ENCODE measurements at regions not wholly inside any gene's neighbourhood (a gene's known extent, or its start where the extent isn't known, plus 50 kb on each side); places are given as distances from the start of the nearest gene placed in this dataset.
A peak's percentile ranks its signal among the peaks of the same experiment; 100 is the strongest.

DNA sequence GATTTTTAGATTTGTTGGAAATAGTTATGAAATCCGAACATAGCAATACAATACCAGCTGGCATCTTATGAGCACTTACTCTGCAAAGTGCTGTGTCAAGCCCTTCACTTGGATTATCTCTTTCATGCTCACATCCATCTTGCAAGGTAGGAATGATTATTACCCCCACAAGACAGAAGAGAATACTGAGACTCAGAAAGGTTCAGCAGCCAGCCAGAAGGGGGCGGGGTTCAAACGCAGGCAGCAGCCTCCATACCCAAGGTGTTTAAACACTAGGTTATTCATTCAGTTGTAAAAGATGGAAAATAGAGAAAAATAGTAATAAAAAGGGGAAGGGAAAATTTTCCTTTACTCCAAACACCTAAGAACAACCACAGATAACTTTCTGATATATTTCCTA is 158.5 kb downstream of the CCDC34 start:
- Mint-ChIP-seq H3K27ac (no peak overlapping the region), H3K9me3 (no peaks in the 10 kb centered on the region), H3K4me3 (no peak overlapping the region), H3K27me3 (peaks cover 4% of the 10 kb centered on the region), H3K4me1 (ENCODE audit: low read depth) (no peaks in the 10 kb centered on the region), H3K36me3 (ENCODE audit: low read depth) (no peaks in the 10 kb centered on the region)
- H3K4me1 ChIP-seq (ENCODE audit: insufficient read depth, low read length) = no peaks in the 10 kb centered on the region
- POLR2A ChIA-PET = no interaction called here
- H3K4me3 ChIP-seq (ENCODE audit: low read length) = no peak overlapping the region
- DNase-seq = peak in 3 of 14 experiments; percentile 3 to 17 (median 7)
- intact Hi-C loops (cut with DNase I, micrococcal nuclease) = no loop called here
- H3K27me3 ChIP-seq (ENCODE audit: control insufficient read depth in 1 of 2, insufficient read depth in 2 of 2, low read length in 2 of 2) = no peaks in the 10 kb centered on the region
- H3K9me3 ChIP-seq (ENCODE audit: control insufficient read depth in 1 of 2, insufficient read depth in 1 of 2, low read length in 2 of 2) = no peaks in the 10 kb centered on the region
- H3K36me3 ChIP-seq (ENCODE audit: insufficient read depth, low read length) = no peaks in the 10 kb centered on the region
- TF ChIP-seq, protein P1, sequence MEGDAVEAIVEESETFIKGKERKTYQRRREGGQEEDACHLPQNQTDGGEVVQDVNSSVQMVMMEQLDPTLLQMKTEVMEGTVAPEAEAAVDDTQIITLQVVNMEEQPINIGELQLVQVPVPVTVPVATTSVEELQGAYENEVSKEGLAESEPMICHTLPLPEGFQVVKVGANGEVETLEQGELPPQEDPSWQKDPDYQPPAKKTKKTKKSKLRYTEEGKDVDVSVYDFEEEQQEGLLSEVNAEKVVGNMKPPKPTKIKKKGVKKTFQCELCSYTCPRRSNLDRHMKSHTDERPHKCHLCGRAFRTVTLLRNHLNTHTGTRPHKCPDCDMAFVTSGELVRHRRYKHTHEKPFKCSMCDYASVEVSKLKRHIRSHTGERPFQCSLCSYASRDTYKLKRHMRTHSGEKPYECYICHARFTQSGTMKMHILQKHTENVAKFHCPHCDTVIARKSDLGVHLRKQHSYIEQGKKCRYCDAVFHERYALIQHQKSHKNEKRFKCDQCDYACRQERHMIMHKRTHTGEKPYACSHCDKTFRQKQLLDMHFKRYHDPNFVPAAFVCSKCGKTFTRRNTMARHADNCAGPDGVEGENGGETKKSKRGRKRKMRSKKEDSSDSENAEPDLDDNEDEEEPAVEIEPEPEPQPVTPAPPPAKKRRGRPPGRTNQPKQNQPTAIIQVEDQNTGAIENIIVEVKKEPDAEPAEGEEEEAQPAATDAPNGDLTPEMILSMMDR (IDR thresholded peaks at IDR 0.05) = no peak
- CTCF ChIA-PET = interaction anchor here (1.4 kb wide), 1 partner anchor 10 kb away, joined by 3 read pairs; no protein-coding TSS in a partner anchor
- ATAC-seq (ENCODE audit: poor library complexity) = no peak
- H3K27ac ChIP-seq (ENCODE audit: low read depth in 1 of 2, low read length in 2 of 2) = no peak overlapping the region

DNA sequence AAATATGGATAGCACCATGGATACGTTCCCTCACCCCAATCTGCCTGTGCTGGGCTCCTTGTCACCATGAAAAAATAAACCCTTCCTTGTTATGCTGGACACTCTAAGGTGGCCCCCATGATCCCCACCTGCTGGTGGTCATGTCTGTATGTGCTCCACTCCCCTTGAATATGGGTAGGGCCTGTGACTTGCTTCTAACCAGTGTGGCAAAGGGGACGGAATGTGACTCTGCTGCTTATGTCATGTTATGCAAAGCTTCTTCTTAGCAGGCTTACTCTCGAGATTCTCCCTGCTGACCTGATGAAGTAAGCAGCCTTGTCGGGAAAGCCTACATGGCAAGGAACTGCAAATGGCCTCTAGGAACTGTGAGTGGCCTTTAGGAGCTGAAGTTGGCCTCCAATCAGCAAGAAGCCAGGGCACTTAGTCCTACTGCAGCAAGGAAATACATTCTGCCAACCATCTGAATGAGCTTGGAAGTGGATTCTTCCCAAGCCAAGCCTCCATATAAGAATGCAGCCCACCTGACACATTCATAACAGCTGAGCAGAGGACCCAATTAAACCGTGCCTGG is 159.9 kb downstream of the CCDC34 start:
- Mint-ChIP-seq H3K36me3 (ENCODE audit: low read depth) (no peaks in the 10 kb centered on the region), H3K27ac (no peak overlapping the region), H3K27me3 (peaks cover 2% of the 10 kb centered on the region), H3K4me3 (no peak overlapping the region), H3K4me1 (ENCODE audit: low read depth) (no peaks in the 10 kb centered on the region), H3K9me3 (no peaks in the 10 kb centered on the region)
- intact Hi-C loops (cut with DNase I, micrococcal nuclease) = no loop called here
- Histone ChIP-seq H3K27me3 (ENCODE audit: control insufficient read depth in 1 of 2, insufficient read depth in 2 of 2, low read length in 2 of 2) (no peaks in the 10 kb centered on the region), H3K4me3 (ENCODE audit: low read length) (no peak overlapping the region), H3K27ac (ENCODE audit: low read depth in 1 of 2, low read length in 2 of 2) (no peak overlapping the region), H3K9me3 (ENCODE audit: control insufficient read depth in 1 of 2, insufficient read depth in 1 of 2, low read length in 2 of 2) (no peaks in the 10 kb centered on the region), H3K4me1 (ENCODE audit: insufficient read depth, low read length) (no peaks in the 10 kb centered on the region), H3K36me3 (ENCODE audit: insufficient read depth, low read length) (no peaks in the 10 kb centered on the region)
- ChIA-PET POLR2A (no interaction called here), CTCF (interaction anchor here (0.5 kb wide), 1 partner anchor 180 kb away, joined by 3 read pairs; no protein-coding TSS in a partner anchor)
- ATAC-seq (ENCODE audit: poor library complexity) (no peak), DNase-seq (no peak)
- TF ChIP-seq, protein P1 (IDR thresholded peaks at IDR 0.05) = no peak

DNA sequence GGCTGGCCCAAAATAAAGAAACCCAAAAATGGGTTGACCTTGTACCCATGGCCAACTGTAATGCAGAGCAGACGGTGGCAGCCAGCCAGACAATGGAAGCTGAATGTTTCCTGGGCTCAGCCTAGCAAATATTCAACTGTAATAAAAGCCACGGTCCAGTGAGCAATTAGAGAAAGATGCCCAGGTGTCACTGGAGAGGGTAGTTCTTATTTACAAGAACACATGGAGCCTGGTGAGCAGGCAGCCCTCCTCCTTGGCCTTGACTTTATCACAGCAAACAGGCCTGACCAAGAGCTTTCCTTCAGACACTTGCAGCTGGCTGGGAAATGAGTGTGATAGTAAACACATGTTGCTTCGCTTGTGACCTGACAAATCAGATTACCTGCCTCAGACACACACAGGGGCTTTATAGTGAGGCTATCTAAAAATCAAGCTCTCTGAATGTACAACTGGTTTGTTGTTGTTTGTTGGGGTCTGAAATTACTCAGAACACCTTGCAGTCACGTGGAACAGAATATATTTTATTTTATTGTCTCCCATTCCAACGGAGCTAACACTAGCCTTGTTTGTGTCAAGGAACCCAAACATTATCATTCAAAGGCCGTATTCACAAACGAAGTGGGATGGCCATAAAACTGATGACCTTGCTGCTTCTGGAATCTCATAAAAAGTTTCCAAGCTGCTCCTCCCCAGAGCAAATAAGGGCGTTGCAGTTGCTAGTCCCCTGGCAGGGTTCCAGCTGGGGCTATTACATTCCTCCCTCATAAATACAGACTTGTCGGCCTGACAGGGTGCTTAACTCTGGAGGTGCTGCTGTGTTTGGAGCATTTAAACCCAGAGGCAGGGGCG is 161.1 kb downstream of the BBOX1 start:
- ChIA-PET CTCF (no interaction called here), POLR2A (no interaction called here)
- TF ChIP-seq, protein P1 (IDR thresholded peaks at IDR 0.05) = no peak

More for the DNA sequence above, 161.1 kb downstream of the BBOX1 start:
- H3K27me3 ChIP-seq (ENCODE audit: control insufficient read depth in 1 of 2, insufficient read depth in 2 of 2, low read length in 2 of 2) = no peaks in the 10 kb centered on the region
- H3K27ac ChIP-seq (ENCODE audit: low read depth in 1 of 2, low read length in 2 of 2) = no peak overlapping the region
- H3K4me3 ChIP-seq (ENCODE audit: low read length) = no peak overlapping the region
- Mint-ChIP-seq H3K27ac (no peak overlapping the region), H3K9me3 (no peaks in the 10 kb centered on the region), H3K36me3 (ENCODE audit: low read depth) (no peaks in the 10 kb centered on the region), H3K4me3 (no peak overlapping the region), H3K27me3 (no peaks in the 10 kb centered on the region), H3K4me1 (ENCODE audit: low read depth) (no peaks in the 10 kb centered on the region)
- ATAC-seq (ENCODE audit: poor library complexity) = no peak
- H3K4me1 ChIP-seq (ENCODE audit: insufficient read depth, low read length) = no peaks in the 10 kb centered on the region
- intact Hi-C loops (cut with DNase I, micrococcal nuclease) = no loop called here
- H3K9me3 ChIP-seq (ENCODE audit: control insufficient read depth in 1 of 2, insufficient read depth in 1 of 2, low read length in 2 of 2) = no peaks in the 10 kb centered on the region
- DNase-seq = no peak
- no peaks in the 10 kb centered on the region for H3K36me3 ChIP-seq (ENCODE audit: insufficient read depth, low read length)
